ENCODE measurements at regions not wholly inside any gene's neighbourhood (a gene's known extent, or its start where the extent isn't known, plus 50 kb on each side); places are given as distances from the start of the nearest gene placed in this dataset.

- TF ChIP-seq JUND (IDR thresholded peaks at IDR 0.05) (no peak), EGR1 (IDR thresholded peaks at IDR 0.05; ENCODE audit: low read depth) (no peak), POLR2A (IDR thresholded peaks at IDR 0.05; ENCODE audit: borderline replicate concordance, extremely low read depth, insufficient read depth, insufficient read length) (no peak), POLR2AphosphoS5 (IDR thresholded peaks at IDR 0.05; ENCODE audit: low read depth, low read length) (no peak), SIN3A (IDR thresholded peaks at IDR 0.05; ENCODE audit: low read depth) (no peak), TCF7L2 (IDR thresholded peaks at IDR 0.05; ENCODE audit: borderline replicate concordance, extremely low read depth, insufficient read depth, insufficient read length) (no peak), ELF1 (IDR thresholded peaks at IDR 0.05; ENCODE audit: borderline replicate concordance, low read depth) (no peak), RAD21 (IDR thresholded peaks at IDR 0.05; ENCODE audit: low read depth) (no peak), ZNF274 (IDR thresholded peaks at IDR 0.05; ENCODE audit: low read depth, low read length) (no peak)
- TF ChIP-seq, protein P1, sequence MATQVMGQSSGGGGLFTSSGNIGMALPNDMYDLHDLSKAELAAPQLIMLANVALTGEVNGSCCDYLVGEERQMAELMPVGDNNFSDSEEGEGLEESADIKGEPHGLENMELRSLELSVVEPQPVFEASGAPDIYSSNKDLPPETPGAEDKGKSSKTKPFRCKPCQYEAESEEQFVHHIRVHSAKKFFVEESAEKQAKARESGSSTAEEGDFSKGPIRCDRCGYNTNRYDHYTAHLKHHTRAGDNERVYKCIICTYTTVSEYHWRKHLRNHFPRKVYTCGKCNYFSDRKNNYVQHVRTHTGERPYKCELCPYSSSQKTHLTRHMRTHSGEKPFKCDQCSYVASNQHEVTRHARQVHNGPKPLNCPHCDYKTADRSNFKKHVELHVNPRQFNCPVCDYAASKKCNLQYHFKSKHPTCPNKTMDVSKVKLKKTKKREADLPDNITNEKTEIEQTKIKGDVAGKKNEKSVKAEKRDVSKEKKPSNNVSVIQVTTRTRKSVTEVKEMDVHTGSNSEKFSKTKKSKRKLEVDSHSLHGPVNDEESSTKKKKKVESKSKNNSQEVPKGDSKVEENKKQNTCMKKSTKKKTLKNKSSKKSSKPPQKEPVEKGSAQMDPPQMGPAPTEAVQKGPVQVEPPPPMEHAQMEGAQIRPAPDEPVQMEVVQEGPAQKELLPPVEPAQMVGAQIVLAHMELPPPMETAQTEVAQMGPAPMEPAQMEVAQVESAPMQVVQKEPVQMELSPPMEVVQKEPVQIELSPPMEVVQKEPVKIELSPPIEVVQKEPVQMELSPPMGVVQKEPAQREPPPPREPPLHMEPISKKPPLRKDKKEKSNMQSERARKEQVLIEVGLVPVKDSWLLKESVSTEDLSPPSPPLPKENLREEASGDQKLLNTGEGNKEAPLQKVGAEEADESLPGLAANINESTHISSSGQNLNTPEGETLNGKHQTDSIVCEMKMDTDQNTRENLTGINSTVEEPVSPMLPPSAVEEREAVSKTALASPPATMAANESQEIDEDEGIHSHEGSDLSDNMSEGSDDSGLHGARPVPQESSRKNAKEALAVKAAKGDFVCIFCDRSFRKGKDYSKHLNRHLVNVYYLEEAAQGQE (IDR thresholded peaks at IDR 0.05; ENCODE audit: low read depth): no peak
- TF ChIP-seq, protein P2, sequence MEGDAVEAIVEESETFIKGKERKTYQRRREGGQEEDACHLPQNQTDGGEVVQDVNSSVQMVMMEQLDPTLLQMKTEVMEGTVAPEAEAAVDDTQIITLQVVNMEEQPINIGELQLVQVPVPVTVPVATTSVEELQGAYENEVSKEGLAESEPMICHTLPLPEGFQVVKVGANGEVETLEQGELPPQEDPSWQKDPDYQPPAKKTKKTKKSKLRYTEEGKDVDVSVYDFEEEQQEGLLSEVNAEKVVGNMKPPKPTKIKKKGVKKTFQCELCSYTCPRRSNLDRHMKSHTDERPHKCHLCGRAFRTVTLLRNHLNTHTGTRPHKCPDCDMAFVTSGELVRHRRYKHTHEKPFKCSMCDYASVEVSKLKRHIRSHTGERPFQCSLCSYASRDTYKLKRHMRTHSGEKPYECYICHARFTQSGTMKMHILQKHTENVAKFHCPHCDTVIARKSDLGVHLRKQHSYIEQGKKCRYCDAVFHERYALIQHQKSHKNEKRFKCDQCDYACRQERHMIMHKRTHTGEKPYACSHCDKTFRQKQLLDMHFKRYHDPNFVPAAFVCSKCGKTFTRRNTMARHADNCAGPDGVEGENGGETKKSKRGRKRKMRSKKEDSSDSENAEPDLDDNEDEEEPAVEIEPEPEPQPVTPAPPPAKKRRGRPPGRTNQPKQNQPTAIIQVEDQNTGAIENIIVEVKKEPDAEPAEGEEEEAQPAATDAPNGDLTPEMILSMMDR (IDR thresholded peaks at IDR 0.05 in 2 of 3, conservative IDR thresholded peaks at IDR 0.05 in 1 of 3; ENCODE audit: borderline replicate concordance in 1 of 3, insufficient read depth in 1 of 3, low read depth in 2 of 3, low read length in 2 of 3): no peak
Observed at GRCh38 chrX:20884565-20884964, 489.7 kb upstream of the CNKSR2 start.
